ENCODE measurements at regions not wholly inside any gene's neighbourhood (a gene's known extent, or its start where the extent isn't known, plus 50 kb on each side); places are given as distances from the start of the nearest gene placed in this dataset.

GRCh38 chr6:166076625-166077024, 91.0 kb downstream of the TBXT start:
- no peak for TF ChIP-seq EP300 (IDR thresholded peaks at IDR 0.05)
- no peak for TF ChIP-seq CTCF (IDR thresholded peaks at IDR 0.05)
- no peak for TF ChIP-seq POLR2A (IDR thresholded peaks at IDR 0.05; ENCODE audit: low read depth)

Measured in esophagus muscularis mucosa (tissue), 4 donors.